Anterior cingulate cortex (tissue), 58 donors: ENCODE measurements at regions not wholly inside any gene's neighbourhood (a gene's known extent, or its start where the extent isn't known, plus 50 kb on each side); places are given as distances from the start of the nearest gene placed in this dataset.
"Not testable (repeated sequence)": the region's sequence is repeated elsewhere in the genome, so short reads cannot be mapped to it uniquely, and the experiment has no call there.

ENCODE experiments used
- DNase-seq, 58 donors: peaks; one replicate each; lab custom pipeline; 2025; lab: John Stamatoyannopoulos, UW

DNA sequence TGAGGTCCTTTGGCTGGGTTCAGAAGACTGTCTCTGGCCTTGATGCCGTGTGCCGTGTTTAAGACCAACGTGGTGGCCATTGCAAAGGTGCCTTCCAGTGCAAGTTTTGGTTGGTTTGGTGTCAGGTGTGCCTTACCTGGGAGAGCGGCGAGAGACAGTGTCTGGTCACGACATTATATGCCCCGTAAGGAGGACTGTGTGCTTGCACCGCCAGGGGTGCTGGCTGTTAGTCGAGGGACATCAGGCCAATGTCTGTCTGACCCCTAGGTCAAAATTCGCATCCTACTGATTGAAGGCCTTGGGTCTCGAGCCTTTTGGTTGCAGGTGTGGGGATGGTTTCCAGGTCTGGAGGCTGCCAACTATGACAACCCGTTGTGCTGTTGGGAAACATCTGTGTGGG is 111.9 kb downstream of the SNRPN start:
- no peak for DNase-seq

DNA sequence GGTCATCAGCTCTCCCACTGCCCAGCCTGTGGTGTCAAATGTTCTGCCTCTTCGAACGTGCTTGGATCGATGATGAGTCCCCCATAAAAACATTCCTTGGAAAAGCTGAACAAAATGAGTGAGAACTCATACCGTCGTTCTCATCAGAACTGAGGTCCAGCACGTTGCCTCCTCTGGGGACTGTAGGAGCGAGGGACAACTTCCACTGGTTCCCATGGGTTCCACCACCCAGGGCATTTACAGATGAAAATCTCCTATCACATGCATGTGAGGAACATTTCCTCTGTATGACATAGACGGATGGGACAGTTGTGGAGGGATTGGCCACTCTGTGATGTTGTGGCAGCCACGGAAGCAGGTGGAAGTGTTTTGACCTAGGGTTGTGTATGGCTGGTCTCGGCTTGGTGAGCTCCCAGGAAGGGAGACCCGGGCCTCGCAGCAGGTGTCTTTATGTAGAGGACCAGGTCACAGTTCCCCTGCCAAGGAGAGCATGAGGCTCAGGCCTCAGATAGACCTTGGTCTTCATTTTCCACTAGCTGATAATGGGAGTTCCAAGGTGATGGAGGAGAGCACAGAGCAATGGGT is 113.0 kb downstream of the SNRPN start:
- DNase-seq = no peak

DNA sequence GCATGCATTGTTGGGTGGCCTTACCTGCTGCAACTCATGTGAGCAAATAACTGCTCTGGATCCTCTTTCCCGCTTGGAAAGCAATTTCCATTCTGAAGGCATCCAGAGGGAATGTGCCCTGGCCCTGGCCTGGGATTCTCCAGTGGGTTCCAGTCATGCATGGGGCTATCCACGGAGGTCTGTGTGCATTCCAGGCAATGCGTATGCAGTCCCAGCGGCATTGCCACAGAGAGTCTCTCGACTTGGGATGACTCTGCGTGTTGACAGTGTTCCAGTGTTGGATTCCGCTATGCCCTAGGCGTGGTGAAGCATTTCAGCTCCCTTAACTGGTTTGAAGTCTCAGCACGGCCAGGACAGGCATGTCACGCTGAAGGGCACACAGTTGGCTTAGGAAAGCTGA is 113.9 kb downstream of the SNRPN start:
- no peak for DNase-seq

DNA sequence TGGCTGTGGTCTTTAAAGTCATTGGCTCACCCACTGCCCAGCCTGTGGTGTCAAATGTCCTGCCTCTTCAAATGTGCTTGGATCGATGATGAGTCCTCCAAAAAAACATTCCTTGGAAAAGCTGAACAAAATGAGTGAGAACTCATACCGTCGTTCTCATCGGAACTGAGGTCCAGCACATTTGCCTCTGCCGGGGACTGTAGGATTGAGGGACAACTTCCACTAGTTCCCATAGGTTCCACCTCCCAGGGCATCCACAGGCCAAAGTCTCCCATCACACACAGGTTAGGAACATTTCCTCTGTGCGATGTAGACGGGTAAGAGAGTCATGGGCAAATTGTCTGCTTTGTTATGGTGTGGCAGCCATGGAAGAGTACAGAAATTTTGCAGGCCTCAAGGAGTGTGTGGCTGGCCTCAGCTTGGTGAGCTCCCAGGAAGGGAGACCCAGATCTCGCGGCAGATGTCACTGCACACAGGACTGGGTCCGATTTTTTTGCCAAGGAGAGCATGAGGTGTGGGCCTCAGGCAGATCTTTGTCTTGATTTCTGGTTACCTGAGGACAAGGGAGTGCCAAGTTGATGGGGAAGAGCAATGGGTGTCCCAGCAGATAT is 115.7 kb downstream of the SNRPN start:
- DNase-seq = no peak

DNA sequence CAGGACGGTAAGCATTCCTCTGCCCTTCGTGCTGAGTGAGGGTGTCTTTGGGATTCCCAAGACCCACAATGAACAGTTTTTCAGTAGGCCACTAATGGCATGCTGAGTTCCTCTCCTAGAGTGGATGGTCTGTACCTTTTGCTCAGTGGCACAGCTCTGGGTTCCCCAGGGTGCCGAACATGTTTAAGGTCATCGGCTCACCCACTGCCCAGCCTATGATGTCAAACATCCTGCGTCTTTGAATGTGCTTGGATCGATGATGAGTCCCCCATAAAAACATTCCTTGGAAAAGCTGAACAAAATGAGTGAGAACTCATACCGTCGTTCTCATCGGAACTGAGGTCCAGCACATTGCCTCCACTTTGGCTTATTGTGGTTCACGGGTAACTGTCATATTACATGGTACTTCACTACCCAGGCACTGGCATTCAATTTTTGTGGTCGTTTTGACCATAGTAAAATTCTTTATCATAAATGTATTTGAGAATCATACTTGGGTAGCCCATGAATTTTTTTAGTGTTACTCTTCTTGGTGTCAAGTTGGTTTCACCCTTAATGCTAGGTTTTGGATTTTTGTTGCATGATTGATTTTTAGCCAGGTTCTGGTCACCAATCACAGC is 118.2 kb downstream of the SNRPN start:
- DNase-seq = no peak

DNA sequence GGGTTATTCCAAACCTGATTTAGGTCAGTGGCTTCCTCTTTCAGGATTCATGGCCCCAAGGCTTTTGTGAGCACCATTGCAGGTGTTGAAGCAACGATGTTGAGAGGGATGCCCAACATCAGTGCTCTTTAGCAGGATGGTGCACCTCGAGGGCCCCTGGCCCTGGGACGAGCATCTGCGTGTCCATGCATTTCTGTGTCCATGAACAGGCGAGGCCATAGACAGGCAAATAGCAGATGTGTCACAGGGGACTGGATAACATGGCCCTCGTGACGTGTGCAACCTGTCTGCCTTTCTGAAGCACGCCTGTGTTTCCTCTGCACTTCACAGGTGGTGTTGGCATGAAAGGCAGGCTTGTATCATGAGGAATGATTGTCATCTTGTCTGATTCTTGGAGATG is 132.3 kb downstream of the SNRPN start:
- DNase-seq = no peak

DNA sequence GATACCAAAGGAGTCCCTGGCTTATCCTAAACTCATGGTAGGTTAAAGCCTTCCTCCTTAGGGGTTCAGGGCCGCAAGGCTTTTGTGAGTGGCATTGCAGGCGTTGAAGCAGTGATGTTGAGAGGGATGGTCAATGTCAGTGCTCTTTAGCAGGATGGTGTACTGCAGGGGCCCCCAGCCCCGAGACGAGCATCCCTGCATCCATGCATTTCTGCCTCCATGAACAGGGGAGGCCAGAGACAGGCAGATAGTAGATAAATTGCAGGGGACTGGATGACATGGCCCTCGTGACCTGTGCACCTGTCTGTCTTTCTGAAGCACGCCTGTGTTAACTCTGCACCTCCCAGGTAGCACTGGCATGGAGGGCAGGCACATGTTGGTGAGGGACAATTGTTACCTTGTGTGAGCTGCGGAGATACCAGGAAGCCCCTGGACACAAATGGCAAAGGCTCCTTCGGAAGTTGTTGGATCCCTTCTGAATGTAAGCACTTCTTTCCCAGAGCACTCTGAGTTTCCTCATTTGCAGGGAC is 133.5 kb downstream of the SNRPN start:
- DNase-seq = no peak

DNA sequence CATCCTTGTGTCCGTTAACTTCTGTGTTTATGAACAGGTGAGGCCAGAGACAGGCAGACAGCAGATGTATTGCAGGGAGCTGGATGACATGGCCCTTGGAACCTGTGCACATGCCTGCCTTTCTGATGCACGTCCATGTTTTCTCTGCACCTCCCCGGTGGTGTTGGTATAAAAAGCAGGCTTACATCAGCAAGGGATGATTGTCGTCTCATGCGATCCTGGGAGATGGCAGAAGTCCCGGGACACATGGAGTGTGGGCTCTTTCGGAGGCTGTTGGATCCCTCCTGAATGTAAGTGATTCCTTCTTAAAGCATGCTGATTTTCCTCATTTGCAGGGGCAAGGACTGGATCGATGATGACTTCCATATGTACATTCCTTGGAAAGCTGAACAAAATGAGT is 134.8 kb downstream of the SNRPN start:
- DNase-seq = no peak

DNA sequence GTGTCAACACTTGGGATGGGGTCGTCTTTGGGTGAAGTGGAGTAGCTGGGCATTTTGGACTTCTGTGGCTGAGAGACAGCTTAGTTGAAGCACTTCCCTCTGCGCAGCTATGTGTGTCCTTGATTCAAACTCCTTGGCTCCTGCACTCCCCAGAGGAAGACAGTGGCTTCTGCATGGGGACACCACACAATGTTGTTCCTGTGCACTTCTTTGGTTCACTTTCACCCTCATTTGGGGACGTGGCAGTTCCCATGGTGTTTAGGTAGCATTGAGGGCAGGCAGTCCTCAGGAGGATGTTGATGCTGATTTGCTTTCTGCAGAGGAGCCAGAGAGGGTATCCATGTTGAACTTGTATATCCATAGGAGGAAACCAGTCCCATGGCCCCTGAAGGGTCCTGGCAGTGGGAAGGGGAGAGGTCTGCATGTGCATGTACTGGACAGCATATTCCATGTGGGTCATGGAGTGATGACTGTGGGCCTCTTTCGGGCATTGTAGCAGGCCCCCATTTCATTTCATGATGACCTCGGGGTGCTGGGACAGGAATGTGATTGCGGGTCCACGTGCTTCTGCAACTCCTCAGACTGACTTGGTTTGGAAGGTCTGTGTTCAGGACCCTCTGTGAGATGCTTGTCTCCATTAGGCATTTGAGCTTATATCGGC is 135.4 kb downstream of the SNRPN start:
- no peak for DNase-seq

DNA sequence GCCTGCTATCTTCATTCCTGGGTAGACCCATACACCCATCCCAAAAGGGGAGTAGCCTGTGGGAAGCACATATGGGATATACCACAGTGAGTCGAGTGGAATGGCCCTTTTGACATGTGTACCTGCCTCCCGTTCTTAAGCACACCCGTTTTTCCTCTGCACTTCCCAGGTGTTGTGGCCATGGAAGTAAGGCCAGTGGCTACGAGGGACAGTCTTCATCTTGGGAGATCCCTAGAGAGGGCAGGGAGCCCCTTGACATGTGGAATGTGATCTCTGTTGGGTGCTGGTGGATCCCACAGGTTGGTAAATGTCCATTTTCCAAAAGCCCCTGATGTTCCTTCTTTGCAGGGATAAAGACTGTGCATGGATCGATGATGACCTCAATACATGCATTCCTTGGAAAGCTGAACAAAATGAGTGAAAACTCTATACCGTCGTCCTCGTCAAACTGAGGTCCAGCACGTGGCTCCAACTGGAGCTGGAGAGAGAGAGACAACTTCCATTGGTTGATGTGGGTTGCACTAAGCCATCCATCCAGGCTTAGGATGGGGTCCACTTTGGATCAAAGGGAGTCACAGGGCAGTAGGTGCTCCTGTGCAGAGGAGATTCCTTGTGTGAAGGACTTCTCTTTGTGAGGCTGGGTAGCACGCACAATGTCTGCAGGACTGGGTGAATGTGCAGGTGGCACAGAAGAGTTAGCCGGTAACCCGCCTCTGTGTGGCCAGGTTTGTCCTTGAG is 136.8 kb downstream of the SNRPN start:
- DNase-seq = no peak

DNA sequence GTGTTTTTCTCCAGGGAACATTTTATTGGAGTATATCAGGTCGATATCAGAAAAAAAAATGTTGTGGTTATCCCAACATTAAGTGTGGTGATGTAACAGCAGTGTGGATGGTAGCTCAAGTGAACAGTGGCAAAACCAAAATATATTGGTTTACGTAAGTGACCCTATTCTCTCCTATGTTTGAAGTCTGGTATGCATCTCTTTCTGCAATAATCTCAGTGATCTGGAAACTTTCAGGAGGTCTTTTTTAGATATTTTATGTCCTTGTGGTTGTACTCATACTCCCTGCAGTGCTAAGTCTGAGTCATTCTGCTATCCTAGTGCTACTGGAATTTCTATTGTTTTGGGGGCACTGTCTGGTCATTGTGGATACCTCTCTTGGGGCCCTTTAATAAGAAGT is 137.9 kb downstream of the SNRPN start:
- DNase-seq = no peak

DNA sequence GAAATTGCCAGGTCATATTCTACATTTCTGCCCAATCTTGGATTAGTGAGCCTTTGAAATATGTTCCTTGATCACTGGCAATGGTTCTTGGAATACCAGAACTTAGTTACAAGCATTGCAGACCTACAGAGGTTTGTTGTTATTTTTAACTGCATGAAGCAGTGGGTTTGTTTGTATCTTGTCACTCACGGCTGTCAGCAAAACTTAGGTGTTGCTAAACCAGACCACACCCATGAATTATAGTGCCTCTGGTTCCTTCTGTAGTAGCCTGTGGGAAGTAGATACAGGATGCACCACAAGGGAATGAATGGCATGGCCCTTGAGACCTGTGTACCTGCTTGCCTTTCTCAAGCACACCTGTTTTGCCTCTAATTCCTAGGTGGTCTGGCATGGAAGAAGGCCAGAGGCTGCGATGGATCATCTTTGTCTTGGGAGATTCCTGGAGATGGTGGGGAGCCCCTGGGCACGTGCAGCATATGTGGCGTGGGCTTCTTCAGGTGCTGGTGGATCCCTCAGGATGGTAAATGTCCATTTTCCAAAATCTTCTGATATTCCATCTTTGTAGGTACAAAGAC is 138.8 kb downstream of the SNRPN start:
- DNase-seq = no peak

DNA sequence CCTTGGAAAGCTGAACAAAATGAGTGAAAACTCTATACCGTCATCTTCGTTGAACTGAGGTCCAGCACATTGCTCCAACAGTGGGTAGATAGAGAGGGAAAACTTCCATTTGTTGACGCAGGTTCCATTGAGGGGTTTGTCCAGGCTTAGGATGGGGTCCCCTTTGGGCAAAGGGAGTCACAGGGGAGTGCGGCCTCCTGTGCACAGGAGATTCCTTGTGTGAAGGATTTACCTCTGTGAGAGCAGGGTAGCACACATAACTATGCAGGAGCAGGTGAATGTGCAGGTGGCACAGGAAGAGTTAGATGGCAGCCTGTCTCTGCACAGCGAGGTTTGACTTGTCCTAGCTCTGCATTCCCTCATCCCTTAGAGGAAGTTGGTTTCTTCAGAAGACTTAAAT is 139.3 kb downstream of the SNRPN start:
- no peak for DNase-seq

DNA sequence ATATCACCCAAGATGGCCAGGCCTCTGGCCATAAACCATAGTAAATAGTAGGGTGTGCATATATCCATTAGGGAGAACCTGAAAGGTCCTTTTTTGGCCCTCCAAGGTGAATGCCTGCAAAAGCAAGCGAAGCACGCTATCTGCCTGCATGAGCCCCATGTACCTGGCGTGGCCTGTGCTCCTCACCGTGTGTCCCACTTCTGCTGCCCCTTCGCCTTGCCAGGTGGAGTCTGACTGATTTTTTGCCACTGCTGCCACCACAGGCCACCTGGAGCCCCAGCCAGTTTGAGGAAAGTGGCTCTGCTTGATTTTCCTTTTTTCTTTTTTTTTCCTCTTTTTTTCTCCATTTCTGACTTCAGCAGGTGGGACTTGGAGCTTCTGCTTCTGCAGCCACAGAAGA is 139.7 kb downstream of the SNRPN start:
- DNase-seq = no peak

DNA sequence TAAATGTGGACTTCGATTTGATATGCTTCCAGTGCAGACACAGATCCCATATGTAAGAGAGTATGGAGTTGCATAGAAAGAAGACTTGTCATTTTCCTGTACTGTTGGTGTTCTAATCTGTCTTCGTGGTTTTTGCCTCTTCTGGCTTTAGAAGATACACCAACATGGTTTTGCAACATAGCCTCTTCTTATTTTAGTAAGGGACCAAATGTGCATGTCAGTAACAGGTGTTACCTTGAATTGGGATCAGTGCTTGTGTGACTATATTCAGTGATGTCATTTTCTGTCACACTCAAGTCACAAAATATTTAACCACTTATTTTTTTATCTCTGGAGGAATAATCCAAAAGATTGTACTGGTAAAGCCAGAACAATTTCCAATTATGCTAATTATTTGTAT is 140.4 kb downstream of the SNRPN start:
- no peak for DNase-seq

DNA sequence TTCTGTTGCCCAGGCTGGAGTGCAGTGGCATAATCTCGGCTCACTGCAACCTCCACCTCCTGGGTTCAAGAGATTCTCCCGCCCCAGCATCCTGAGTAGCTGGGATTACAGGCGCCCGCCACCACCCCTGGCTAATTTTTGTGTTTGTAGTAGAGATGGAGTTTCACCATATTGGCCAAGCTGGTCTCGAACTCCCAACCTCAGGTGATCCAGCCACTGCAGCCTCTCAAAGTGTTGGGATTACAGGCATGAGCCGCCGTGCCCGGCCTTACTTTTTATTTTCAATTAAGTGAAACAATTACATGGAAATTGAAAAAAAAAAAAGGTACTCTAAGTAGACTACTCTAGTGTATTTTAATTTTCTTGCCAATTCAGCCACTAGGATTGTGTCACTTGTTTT is 145.2 kb downstream of the SNRPN start:
- not testable (repeated sequence) for DNase-seq

DNA sequence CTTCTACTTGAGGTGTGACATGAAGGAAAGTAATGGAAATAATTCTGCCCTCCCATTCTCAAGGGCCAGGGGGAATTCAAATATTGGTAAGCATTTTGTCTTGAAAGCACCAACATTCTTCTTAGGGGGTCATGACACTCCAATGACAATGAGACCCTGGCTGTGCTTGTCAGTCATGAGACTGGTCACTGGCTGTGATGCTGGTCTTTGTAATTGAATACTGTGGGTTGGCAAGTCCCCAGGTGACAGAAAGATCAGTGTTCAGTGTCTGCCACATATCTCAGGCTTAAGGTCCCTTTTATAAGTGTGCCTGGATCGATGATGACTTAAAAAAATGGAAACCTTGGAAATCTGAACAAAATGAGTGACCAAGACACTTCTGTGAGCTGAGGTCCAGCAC is 151.4 kb downstream of the SNRPN start:
- no peak for DNase-seq

DNA sequence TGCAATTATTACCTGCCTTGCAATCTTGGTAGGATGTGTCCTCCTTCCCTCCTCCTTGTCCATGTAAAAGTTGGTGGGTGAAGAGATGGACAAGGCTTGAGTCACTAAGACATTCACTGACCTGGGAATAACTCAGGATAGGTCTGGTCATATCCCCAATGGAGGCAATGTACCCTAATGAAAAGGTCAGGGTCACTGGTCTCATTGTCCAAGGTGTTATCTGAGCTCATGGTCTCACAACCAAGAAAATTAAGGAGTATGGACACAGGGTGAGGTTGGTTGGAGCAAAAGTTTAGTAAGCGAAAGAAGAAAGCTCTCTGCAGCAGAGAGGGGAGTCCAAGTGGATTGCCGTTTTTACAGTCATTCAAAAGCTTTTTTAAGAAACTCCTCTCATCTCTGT is 179.0 kb downstream of the SNRPN start:
- DNase-seq = no peak

DNA sequence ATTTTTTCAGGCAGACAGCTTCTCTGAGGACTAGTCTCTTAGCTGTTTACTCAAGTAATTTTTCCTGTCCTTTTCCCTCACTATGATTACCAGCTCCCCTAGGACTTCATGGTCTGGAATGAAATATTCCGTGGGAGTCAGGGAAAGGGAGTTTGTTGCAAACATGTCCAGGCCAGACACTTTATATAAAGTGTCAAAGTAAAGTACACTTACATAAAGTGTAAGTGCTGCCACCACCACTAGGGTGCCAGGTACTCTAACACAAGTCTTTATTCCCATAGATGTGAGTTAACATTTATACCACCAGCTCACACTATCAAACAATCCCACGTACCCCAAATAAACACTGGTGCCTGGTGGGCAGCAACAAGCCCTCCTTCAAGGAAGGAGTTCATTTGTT is 179.8 kb downstream of the SNRPN start:
- no peak for DNase-seq

DNA sequence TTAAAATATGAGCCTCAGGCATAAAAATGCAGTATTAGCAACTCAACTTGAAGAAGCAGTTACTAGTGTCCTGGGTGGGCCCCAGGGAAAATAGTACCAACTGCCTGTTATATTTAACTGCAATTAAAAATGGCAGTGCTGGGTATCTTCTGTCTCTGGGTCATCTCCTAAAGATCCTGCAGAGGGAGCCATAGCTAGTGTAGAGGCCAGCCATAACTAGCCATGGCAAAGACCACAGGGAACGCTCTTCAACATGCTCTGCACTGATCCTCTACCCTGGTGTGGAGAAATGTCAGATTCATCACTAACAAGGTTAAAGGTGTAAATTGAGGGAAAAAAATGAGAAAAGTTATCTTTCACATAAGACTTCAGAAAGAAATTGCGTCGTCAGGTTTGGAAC is 181.3 kb downstream of the SNRPN start:
- no peak for DNase-seq

DNA sequence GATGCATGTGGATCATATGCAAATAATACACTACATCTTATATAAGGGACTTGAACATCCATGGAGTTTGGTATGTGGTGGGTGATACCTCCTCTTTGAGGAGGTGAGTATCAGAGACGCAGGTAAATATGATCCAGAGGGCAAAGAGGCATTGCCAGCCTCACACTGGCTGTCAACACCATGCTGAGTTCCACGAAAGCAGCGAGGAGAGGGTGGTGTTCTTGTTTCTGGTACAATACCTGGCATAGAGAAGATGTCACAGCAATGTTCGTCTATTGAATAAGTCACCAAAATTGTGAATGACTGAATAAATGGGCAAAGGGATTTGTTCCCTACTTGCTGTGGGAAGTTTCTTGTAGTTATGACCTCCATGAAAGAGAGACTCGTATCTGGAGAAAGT is 182.2 kb downstream of the SNRPN start:
- DNase-seq = no peak
